Uterus (tissue), 3 donors: ENCODE measurements at regions not wholly inside any gene's neighbourhood (a gene's known extent, or its start where the extent isn't known, plus 50 kb on each side); places are given as distances from the start of the nearest gene placed in this dataset.

ENCODE experiments used
- DNase-seq, 2 donors: peaks; one replicate each; pipeline ENCODE4 v3.0.0-alpha.2; 2019 to 2020
- H3K27ac ChIP-seq, 2 donors: fragments of 200-600 bp; sonication (generic); 1 replicate in 1 of 2; 2 replicates in 1 of 2; pipeline ENCODE4 v1.5.1; 2016 to 2018
- H3K27me3 ChIP-seq, 2 donors: fragments of 200-600 bp; sonication (generic); one replicate each; pipeline ENCODE4 v1.5.1; 2018 to 2019; ENCODE audit warnings: control low read depth in 1 of 2
- H3K36me3 ChIP-seq, 2 donors: fragments of 200-600 bp; sonication (generic); one replicate each; pipeline ENCODE4 v1.5.1; 2019; ENCODE audit warnings: control low read depth in 1 of 2
- H3K4me1 ChIP-seq, 2 donors: fragments of 200-600 bp; sonication (generic); one replicate each; pipeline ENCODE4 v1.5.1; 2018 to 2019; ENCODE audit warnings: control low read depth in 1 of 2
- H3K4me3 ChIP-seq, 2 donors: fragments of 200-600 bp; sonication (generic); 1 replicate in 1 of 2; 2 replicates in 1 of 2; pipeline ENCODE4 v1.5.1; 2018 to 2019; ENCODE audit warnings: mild to moderate bottlenecking in 1 of 2
- H3K9me3 ChIP-seq, 2 donors: fragments of 200-600 bp; sonication (generic); one replicate each; pipeline ENCODE4 v1.5.1; 2019; ENCODE audit warnings: control low read depth in 1 of 2
- CTCF ChIP-seq, 4 experiments: fragments of 200-600 bp in 2 of 4; fragments of 450-650 bp in 2 of 4; sonication (generic) in 2 of 4; IDR thresholded peaks; one replicate each; pipeline ENCODE4 v1.5.1; 2016 to 2019; ENCODE audit warnings: antibody characterized with exemption in 4 of 4, mild to moderate bottlenecking in 2 of 4, moderate library complexity in 1 of 4
- POLR2A ChIP-seq, 2 donors: fragments of 450-650 bp; IDR thresholded peaks; one replicate each; pipeline ENCODE4 v1.6.1; 2016; ENCODE audit warnings: antibody characterized with exemption in 2 of 2, mild to moderate bottlenecking in 1 of 2, moderate library complexity in 1 of 2
- intact Hi-C: fragments of 100-400 bp; cut with DNase I; formaldehyde crosslinking; loops from one replicate; pipeline ENCODE4 v1.15.1; 2023; ENCODE audit warnings: low total_unique reads
- donor health status: DM: yes; HTN: yes; CAD: no.

GRCh38 chr22:47920380-47920959 is 1158.0 kb downstream of the TBC1D22A start:
- Histone ChIP-seq H3K9me3 (no peaks in the 10 kb centered on the region), H3K27ac (no peak overlapping the region), H3K4me3 (no peak overlapping the region), H3K4me1 (no peaks in the 10 kb centered on the region), H3K27me3 (no peaks in the 10 kb centered on the region), H3K36me3 (no peaks in the 10 kb centered on the region)
- intact Hi-C loops: no loop called here
- no peak for DNase-seq
- TF ChIP-seq CTCF (IDR thresholded peaks at IDR 0.05): no peak

- no peak for TF ChIP-seq POLR2A (IDR thresholded peaks at IDR 0.05)
- no peaks in the 10 kb centered on the region for H3K27me3 ChIP-seq
- H3K9me3 ChIP-seq: no peaks in the 10 kb centered on the region
- no peak overlapping the region for H3K4me3 ChIP-seq
- intact Hi-C loops: no loop called here
- no peaks in the 10 kb centered on the region for H3K36me3 ChIP-seq
- no peak for DNase-seq
- H3K27ac ChIP-seq: no peak overlapping the region
- no peaks in the 10 kb centered on the region for H3K4me1 ChIP-seq
These were observed 1157.4 kb downstream of the TBC1D22A start for GRCh38 chr22:47919893-47920292.

- no peak overlapping the region for H3K4me3 ChIP-seq
These were observed 1156.6 kb downstream of the TBC1D22A start for GRCh38 chr22:47919001-47919441.

GRCh38 chr22:47918276-47918921 is 1155.9 kb downstream of the TBC1D22A start:
- Histone ChIP-seq H3K27me3 (no peaks in the 10 kb centered on the region), H3K27ac (no peak overlapping the region), H3K9me3 (no peaks in the 10 kb centered on the region), H3K4me1 (no peaks in the 10 kb centered on the region), H3K4me3 (no peak overlapping the region), H3K36me3 (no peaks in the 10 kb centered on the region)
- intact Hi-C loops: no loop called here
- TF ChIP-seq CTCF (IDR thresholded peaks at IDR 0.05) (no peak), POLR2A (IDR thresholded peaks at IDR 0.05) (no peak)
- no peak for DNase-seq

More at GRCh38 chr22:47919001-47919441, 1156.6 kb downstream of the TBC1D22A start:
- intact Hi-C loops: no loop called here
- no peak for DNase-seq
- Histone ChIP-seq H3K27me3 (no peaks in the 10 kb centered on the region), H3K27ac (no peak overlapping the region), H3K4me1 (no peaks in the 10 kb centered on the region), H3K36me3 (no peaks in the 10 kb centered on the region), H3K9me3 (no peaks in the 10 kb centered on the region)
- TF ChIP-seq CTCF (IDR thresholded peaks at IDR 0.05): no peak
- TF ChIP-seq POLR2A (IDR thresholded peaks at IDR 0.05): no peak

GRCh38 chr22:47914481-47915097 is 1152.1 kb downstream of the TBC1D22A start:
- intact Hi-C loops: no loop called here

GRCh38 chr22:47902646-47903180 is 1140.3 kb downstream of the TBC1D22A start:
- Histone ChIP-seq H3K27me3 (no peaks in the 10 kb centered on the region), H3K27ac (no peak overlapping the region), H3K36me3 (no peaks in the 10 kb centered on the region), H3K4me1 (no peaks in the 10 kb centered on the region), H3K4me3 (no peak overlapping the region), H3K9me3 (no peaks in the 10 kb centered on the region)
- intact Hi-C loops: no loop called here
- DNase-seq: no peak
- TF ChIP-seq CTCF (IDR thresholded peaks at IDR 0.05): no peak
- TF ChIP-seq POLR2A (IDR thresholded peaks at IDR 0.05): no peak

More at GRCh38 chr22:47914481-47915097, 1152.1 kb downstream of the TBC1D22A start:
- Histone ChIP-seq H3K4me3 (no peak overlapping the region), H3K36me3 (no peaks in the 10 kb centered on the region), H3K27ac (no peak overlapping the region), H3K9me3 (no peaks in the 10 kb centered on the region), H3K27me3 (no peaks in the 10 kb centered on the region), H3K4me1 (no peaks in the 10 kb centered on the region)
- no peak for DNase-seq
- no peak for TF ChIP-seq POLR2A (IDR thresholded peaks at IDR 0.05)
